Lung (tissue), 11 donors: ENCODE measurements at regions not wholly inside any gene's neighbourhood (a gene's known extent, or its start where the extent isn't known, plus 50 kb on each side); places are given as distances from the start of the nearest gene placed in this dataset.

Source experiments
- ATAC-seq: fragments of 200-7000 bp; cut with Tn5 transposase; one replicate; pipeline ENCODE4 v1.9.1; 2020; ENCODE audit warnings: moderate number of reproducible peaks; ENCODE audit not compliant: insufficient read depth, low FRiP score
- DNase-seq, 3 donors: peaks; one replicate each; pipeline ENCODE4 v3.0.0-alpha.2; 2013 to 2017
- H3K27ac ChIP-seq, 2 donors: one replicate each; pipeline ENCODE4 v1.5.1; 2013; ENCODE audit warnings: mild to moderate bottlenecking in 2 of 2, moderate library complexity in 2 of 2, control low read depth in 1 of 2, inconsistent platforms in 1 of 2, low read depth in 1 of 2, low read length in 1 of 2
- H3K27me3 ChIP-seq, 3 donors: one replicate each; pipeline ENCODE4 v1.5.1; 2013; ENCODE audit warnings: low read length in 2 of 3; ENCODE audit not compliant: control insufficient read depth in 3 of 3, insufficient read depth in 3 of 3
- H3K36me3 ChIP-seq, 4 donors: one replicate each; pipeline ENCODE4 v1.5.1; 2013; ENCODE audit warnings: low read length in 4 of 4, mild to moderate bottlenecking in 1 of 4, moderate library complexity in 1 of 4; ENCODE audit not compliant: control insufficient read depth in 4 of 4, insufficient read depth in 4 of 4
- H3K4me1 ChIP-seq, 5 donors: one replicate each; pipeline ENCODE4 v1.5.1; 2013; ENCODE audit warnings: low read length in 5 of 5, mild to moderate bottlenecking in 2 of 5, moderate library complexity in 1 of 5; ENCODE audit not compliant: control insufficient read depth in 5 of 5, insufficient read depth in 5 of 5
- H3K4me3 ChIP-seq: one replicate; pipeline ENCODE4 v1.5.1; 2013; ENCODE audit warnings: mild to moderate bottlenecking, control low read depth, moderate library complexity
- H3K9ac ChIP-seq, 2 donors: one replicate each; pipeline ENCODE4 v1.5.1; 2013; ENCODE audit warnings: low read length in 2 of 2, control low read depth in 1 of 2; ENCODE audit not compliant: insufficient read depth in 1 of 2
- H3K9me3 ChIP-seq, 4 donors: one replicate each; pipeline ENCODE4 v1.5.1; 2013; ENCODE audit warnings: low read length in 3 of 4, mild to moderate bottlenecking in 1 of 4, moderate library complexity in 1 of 4; ENCODE audit not compliant: control insufficient read depth in 4 of 4, insufficient read depth in 3 of 4
- CTCF ChIP-seq: IDR thresholded peaks from 2 replicates; pipeline ENCODE4 v1.5.1; 2012; ENCODE audit warnings: mild to moderate bottlenecking; ENCODE audit errors: control extremely low read depth, extremely low read depth
- WGBS, 2 donors: extraction: QIAGEN DNeasy Blood & Tissue Kit; methylation state at CpG; one replicate each; pipeline ENCODE4 v1.1.7; 2013; 5-methylcytosine and 5-hydroxymethylcytosine counted together
- donor health status: control.
- donor health status: control.
- donor health status: Bipolar disorder and iron deficiency.
- donor health status: healthy.
- donor health status: DM: yes; HTN: yes; CAD: no.

- Histone ChIP-seq H3K27me3 (no peaks in the 10 kb centered on the region), H3K36me3 (no peaks in the 10 kb centered on the region), H3K9me3 (no peaks in the 10 kb centered on the region), H3K4me3 (no peak overlapping the region), H3K27ac (no peak overlapping the region), H3K4me1 (peaks cover 0 to 10% (median 0%) of the 10 kb centered on the region in 5 donors), H3K9ac (no peak overlapping the region)
- 71 to 82% methylated on average over 9 of the region's 9 CpGs for WGBS, 2 donors
- DNase-seq = no peak
- ATAC-seq = no peak
- no peak for TF ChIP-seq CTCF
These were observed 405.5 kb upstream of the TPM1 start for GRCh38 chr15:62636823-62637573.

GRCh38 chr15:62637574-62637897 is 405.0 kb upstream of the TPM1 start:
- H3K27me3 ChIP-seq = no peaks in the 10 kb centered on the region
- peaks cover 0 to 10% (median 0%) of the 10 kb centered on the region in 5 donors for H3K4me1 ChIP-seq
- TF ChIP-seq CTCF = no peak
- no peak overlapping the region for H3K4me3 ChIP-seq
- H3K9me3 ChIP-seq = no peaks in the 10 kb centered on the region
- 75 to 77% methylated on average over 5 of the region's 5 CpGs for WGBS, 2 donors
- ATAC-seq = no peak
- no peak for DNase-seq
- H3K9ac ChIP-seq = no peak overlapping the region
- H3K36me3 ChIP-seq = no peaks in the 10 kb centered on the region
- H3K27ac ChIP-seq = no peak overlapping the region

GRCh38 chr15:62637950-62638619 is 404.5 kb upstream of the TPM1 start:
- Histone ChIP-seq H3K27ac (no peak overlapping the region), H3K9ac (no peak overlapping the region), H3K36me3 (no peaks in the 10 kb centered on the region), H3K4me3 (no peak overlapping the region), H3K27me3 (no peaks in the 10 kb centered on the region), H3K9me3 (no peaks in the 10 kb centered on the region), H3K4me1 (peaks cover 0 to 10% (median 0%) of the 10 kb centered on the region in 5 donors)
- DNase-seq (no peak), ATAC-seq (no peak)
- 95 to 96% methylated on average over 8 of the region's 8 CpGs for WGBS, 2 donors
- TF ChIP-seq CTCF = no peak
